ENCODE measurements at regions not wholly inside any gene's neighbourhood (a gene's known extent, or its start where the extent isn't known, plus 50 kb on each side); places are given as distances from the start of the nearest gene placed in this dataset.

GRCh38 chr2:13758412-13758811 lies 874.1 kb upstream of the LRATD1 start (continued):
- TF ChIP-seq ASH2L (IDR thresholded peaks at IDR 0.05; ENCODE audit: borderline replicate concordance, low read depth) (no peak), HDAC6 (IDR thresholded peaks at IDR 0.05; ENCODE audit: unreplicated experiment) (no peak), CTCF (IDR thresholded peaks at IDR 0.05 in 2 of 3, conservative IDR thresholded peaks at IDR 0.05 in 1 of 3; ENCODE audit: control insufficient read depth in 2 of 3, extremely low read depth in 1 of 3, insufficient read depth in 1 of 3, low read depth in 3 of 3, low read length in 3 of 3) (no peak), E2F4 (IDR thresholded peaks at IDR 0.05; ENCODE audit: low read depth, low read length) (no peak), PBX3 (IDR thresholded peaks at IDR 0.05; ENCODE audit: insufficient replicate concordance, low read depth, low read length) (no peak), EGR1 (IDR thresholded peaks at IDR 0.05; ENCODE audit: borderline replicate concordance in 1 of 2, low read depth in 2 of 2, low read length in 2 of 2) (no peak), SIX5 (IDR thresholded peaks at IDR 0.05; ENCODE audit: low read depth, low read length, severe bottlenecking) (no peak), MYC (IDR thresholded peaks at IDR 0.05; ENCODE audit: insufficient read depth, insufficient read length, insufficient replicate concordance, low read length, severe bottlenecking) (no peak), CREM (IDR thresholded peaks at IDR 0.05; ENCODE audit: low read depth) (no peak), BCLAF1 (IDR thresholded peaks at IDR 0.05) (no peak), POLR2A (IDR thresholded peaks at IDR 0.05; ENCODE audit: low read depth, low read length) (no peak), NFYA (IDR thresholded peaks at IDR 0.05; ENCODE audit: borderline replicate concordance, low read depth, low read length) (no peak), CREB1 (IDR thresholded peaks at IDR 0.05; ENCODE audit: low read depth) (no peak), RELA (IDR thresholded peaks at IDR 0.05; ENCODE audit: borderline replicate concordance, partially characterized antibody) (no peak), ELK1 (IDR thresholded peaks at IDR 0.05; ENCODE audit: low read depth, low read length) (no peak), POU2F2 (IDR thresholded peaks at IDR 0.05; ENCODE audit: borderline replicate concordance, low read depth, low read length) (no peak), E4F1 (IDR thresholded peaks at IDR 0.05; ENCODE audit: borderline replicate concordance, partially characterized antibody) (no peak), PAX5 (IDR thresholded peaks at IDR 0.05; ENCODE audit: borderline replicate concordance, low read depth, low read length) (no peak), HDAC2 (IDR thresholded peaks at IDR 0.05) (no peak), BHLHE40 (IDR thresholded peaks at IDR 0.05; ENCODE audit: borderline replicate concordance in 1 of 2, low read depth in 2 of 2, low read length in 1 of 2) (peak; percentile 49 to 61; a peak in 2 of 4 replicates)
